Right kidney (tissue), 1 donor: ENCODE measurements at regions not wholly inside any gene's neighbourhood (a gene's known extent, or its start where the extent isn't known, plus 50 kb on each side); places are given as distances from the start of the nearest gene placed in this dataset.
"Not testable (repeated sequence)": the region's sequence is repeated elsewhere in the genome, so short reads cannot be mapped to it uniquely, and the experiment has no call there.

Experiments
- DNase-seq: peaks from one replicate; pipeline ENCODE4 v3.0.0-alpha.2; 2016

- DNase-seq, result no peak
Observed at GRCh38 chr6:154637392-154637791, 95.8 kb upstream of the SCAF8 start.

DNA sequence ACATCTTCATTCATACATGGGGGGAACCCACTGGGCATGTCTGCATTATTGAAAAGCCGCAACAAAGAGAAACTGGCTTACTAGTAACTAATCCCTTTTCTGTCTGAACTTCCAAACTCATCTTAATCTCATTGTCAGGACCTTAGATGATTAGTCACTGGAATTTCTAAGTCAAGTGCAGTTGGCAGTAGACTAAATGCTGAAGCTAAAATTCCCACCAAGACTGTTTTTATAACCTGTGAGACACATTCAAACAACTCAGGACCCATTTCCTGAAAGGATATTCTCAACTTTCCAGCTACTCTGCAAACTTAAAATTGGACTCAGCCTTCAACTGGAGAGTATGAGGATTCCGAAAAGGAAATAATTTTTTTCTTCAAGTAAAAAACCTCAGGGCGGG, 94.8 kb upstream of the SCAF8 start:
- DNase-seq, result no peak

DNA sequence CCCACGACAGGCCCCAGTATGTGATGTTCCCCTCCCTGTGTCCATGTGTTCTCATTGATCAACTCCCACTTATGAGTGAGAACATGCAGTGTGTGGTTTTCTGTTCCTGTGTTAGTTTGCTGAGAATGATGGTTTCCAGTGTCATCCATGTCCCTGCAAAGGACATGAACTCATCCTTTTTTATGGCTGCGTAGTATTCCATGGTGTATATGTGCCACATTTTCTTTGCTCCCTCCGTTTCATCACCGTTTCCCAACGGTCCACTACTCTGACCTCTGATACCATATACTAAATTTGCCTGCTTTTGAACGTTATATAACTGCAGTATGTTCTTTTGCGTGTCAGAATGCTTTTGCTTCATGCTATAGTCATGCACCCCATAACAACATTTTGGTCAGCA, 94.0 kb upstream of the SCAF8 start:
- not testable (repeated sequence) for DNase-seq

- DNase-seq, result no peak
Observed at GRCh38 chr6:154648188-154648887, 84.9 kb upstream of the SCAF8 start.

- DNase-seq, result no peak
Observed at GRCh38 chr6:154648888-154649205, 84.4 kb upstream of the SCAF8 start.

DNA sequence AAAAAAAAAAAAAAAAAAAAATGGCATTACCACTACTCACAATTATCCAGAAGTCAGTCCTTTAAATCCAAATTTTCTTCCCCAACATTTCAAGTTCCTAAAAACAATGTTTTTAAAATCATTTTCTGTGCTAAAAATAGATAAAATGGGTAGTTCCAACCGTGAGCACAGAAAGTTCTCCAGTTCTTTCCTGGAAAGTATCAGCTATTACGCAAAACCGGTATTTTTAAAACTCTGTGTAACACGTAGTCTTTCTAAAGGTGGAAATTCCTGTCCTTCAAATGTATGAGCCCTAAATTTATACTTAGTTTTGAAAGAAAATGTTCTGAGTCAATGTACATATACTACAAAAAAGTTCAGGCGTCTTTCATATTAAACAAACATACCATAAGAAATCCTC, 83.5 kb upstream of the SCAF8 start:
- DNase-seq, result no peak

DNA sequence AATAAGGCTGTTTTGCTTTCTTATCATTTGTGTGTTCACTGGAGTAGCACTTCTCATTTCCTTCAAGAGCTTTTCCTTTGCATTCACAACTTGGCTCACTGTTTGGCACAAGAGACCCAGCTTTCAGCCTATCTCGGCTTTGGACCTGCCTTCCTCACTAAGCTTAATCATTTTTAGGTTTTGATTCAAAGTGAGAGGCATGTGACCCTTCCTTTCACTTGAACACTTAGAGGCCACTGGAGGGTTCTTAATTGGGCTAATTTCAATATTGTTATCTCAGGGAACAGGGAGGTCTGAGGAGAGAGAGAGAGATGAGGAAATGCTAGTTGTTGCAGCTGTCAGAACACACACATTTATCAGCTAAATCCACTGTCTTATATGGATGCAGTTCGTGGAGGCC, 82.9 kb upstream of the SCAF8 start:
- DNase-seq, result no peak

DNA sequence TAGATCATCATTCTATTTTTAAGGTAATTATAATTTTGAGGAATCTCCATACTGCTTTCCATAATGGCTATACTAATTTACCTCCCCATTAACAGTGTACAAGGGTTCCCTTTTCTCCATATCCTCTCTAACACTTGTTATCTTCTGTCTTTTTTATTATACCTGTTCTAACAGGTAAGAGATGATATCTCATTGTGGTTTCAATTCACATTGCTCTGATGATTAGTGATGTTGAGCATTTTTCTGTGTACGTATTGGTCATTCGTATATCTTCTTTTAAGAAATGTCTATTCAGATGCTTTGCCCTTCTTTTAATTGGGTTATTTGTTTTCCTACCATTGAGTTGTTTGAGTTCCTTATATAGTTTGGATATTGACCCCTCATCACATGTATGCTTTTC, 81.6 kb upstream of the SCAF8 start:
- no peak for DNase-seq

DNA sequence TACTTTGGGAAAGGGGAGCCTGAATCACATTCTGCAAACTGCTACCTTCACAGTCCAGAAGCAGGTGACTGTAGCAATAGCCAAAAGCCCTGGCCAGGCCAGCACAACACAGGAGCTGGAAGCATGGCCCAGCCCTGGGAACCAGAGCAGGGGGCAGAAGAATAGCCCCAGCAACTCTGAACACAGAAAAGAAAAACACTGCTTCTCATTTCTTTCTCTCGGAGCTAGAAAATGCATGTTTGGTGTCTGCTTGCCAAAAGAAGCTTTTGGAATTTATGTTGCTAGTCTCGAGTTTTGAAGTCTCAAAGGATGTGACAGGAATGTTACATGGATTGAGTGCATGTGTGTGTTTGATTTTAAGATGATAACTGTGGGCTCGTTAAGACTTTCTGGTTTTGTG, 79.8 kb upstream of the SCAF8 start:
- DNase-seq, result peak; percentile 29

- DNase-seq, result no peak
Observed at GRCh38 chr6:154653853-154654252, 79.4 kb upstream of the SCAF8 start.

DNA sequence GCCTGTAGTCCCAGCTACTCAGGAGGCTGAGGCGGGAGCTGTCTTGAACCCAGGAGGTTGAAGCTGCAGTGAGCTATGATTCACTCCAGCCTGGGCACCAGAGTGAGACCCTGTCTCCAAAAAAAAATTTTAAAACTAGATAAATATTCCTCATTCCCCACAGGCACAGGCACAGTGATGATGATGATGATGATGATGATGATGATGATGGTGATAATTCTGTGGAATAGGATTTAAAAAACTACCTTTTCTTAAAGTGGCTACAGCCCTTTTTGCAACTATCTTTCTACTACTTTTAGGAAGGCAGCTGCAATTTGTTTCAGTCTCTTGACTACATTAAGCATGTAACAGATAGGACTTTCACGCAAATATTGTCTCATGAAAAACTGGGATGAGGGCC, 76.6 kb upstream of the SCAF8 start:
- no peak for DNase-seq

DNA sequence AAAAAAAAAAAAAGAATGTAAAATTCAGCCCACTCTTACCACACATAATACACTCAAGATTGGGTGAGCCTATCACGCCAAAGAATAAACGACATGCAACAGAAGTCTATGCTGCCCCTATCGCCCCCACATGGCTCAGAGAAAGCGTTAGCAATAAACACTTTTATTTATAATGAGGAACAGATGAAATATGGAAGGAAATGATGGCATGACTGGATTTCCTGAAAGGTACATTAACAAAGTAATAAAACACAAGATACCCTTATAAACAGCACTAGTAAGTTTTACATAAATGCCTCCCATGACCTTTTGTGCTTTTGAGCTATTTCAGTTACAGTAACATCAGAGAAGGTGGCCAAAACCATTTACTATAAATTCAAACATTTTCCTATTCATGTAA, 71.4 kb upstream of the SCAF8 start:
- no peak for DNase-seq

GRCh38 chr6:154664287-154664686, 68.9 kb upstream of the SCAF8 start:
- DNase-seq, result no peak

- DNase-seq, result no peak
Observed at GRCh38 chr6:154668156-154668555, 65.1 kb upstream of the SCAF8 start.

DNA sequence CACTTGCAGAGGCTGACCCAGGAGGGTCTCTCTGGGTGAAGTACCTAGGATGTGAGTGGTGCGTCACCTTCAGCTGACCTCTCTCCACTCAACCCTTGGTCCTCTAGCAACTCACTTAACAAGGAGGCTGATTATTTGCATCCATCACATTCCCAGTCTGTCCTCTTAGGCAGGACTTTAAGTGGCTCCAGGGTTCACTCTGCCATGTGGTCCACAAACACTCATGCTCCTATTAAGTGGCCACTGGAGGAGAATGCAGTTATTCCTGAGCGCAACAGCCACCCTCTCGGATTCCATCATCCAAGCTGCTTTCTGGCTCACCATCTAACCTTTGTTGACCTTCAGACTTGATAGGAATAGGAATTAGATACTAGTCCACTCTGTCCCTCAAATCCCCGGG, 61.1 kb upstream of the SCAF8 start:
- no peak for DNase-seq

DNA sequence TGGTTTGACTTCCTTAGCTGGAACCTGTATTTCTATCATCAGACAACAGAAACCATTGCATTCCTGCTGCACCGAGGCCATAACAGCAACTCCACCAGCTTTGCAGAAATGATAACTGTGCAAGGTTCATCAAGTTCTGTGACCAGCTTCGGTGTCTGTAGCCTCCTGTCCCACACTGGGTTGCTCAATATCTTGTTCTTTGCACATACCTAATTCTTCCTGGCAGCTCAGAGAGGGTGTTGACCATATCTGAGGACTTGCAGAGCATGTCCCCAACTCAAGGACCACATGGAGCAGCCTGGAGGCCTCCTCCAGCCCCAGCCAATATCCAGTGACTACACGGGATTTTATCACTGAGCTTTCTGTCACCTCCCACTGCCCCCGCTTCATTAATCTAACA, 59.3 kb upstream of the SCAF8 start:
- no peak for DNase-seq

- peak; percentile 46 for DNase-seq
Observed at GRCh38 chr6:154675602-154676088, 57.6 kb upstream of the SCAF8 start.

DNA sequence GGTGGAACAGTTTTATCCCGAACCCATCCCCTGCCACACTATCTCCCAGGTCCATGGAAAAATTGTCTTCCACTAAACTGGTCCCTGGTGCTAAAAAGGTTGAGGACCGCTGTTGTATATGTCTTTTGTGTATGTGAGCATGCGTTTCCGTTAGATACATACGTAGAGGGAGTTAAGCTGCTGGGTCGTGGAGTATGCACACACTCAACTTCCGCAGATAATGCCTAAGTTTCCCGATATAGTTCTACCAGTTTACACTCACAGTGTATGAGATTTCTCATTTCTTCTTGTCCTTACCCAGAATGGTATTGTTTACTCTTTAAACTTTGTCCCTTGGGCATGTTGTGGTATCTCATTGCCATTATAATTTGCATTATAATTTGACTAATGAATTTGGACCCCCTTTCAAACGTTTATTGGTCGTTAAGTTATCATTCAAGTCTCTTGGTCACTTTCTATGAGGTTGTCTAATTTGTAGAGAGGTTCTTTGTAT, 50.5 kb upstream of the SCAF8 start:
- no peak for DNase-seq
